DOHH2 (cell line): ENCODE measurements at regions not wholly inside any gene's neighbourhood (a gene's known extent, or its start where the extent isn't known, plus 50 kb on each side); places are given as distances from the start of the nearest gene placed in this dataset.

Source experiments
- H3F3A ChIP-seq: fragments of 200-600 bp; sonication (generic), shearing (Covaris generic); 2 replicates; pipeline ENCODE4 v1.6.0; 2016; ENCODE audit warnings: antibody characterized with exemption, mild to moderate bottlenecking; ENCODE audit not compliant: control insufficient read depth, insufficient read depth
- H3K27ac ChIP-seq: fragments of 200-600 bp; sonication (generic); 2 replicates; pipeline ENCODE4 v1.5.1; 2014; ENCODE audit warnings: low read depth, mild to moderate bottlenecking, low read length, moderate library complexity
- H3K27me3 ChIP-seq: fragments of 200-600 bp; sonication (generic); 2 replicates; pipeline ENCODE4 v1.6.1; 2014; ENCODE audit warnings: mild to moderate bottlenecking, low read length, mixed read lengths; ENCODE audit not compliant: control insufficient read depth
- H3K36me3 ChIP-seq: fragments of 200-600 bp; sonication (generic); 2 replicates; pipeline ENCODE4 v1.6.1; 2014; ENCODE audit warnings: mild to moderate bottlenecking, low read length, moderate library complexity, mixed read lengths; ENCODE audit not compliant: control insufficient read depth
- H3K4me1 ChIP-seq: fragments of 200-600 bp; sonication (generic); 2 replicates; pipeline ENCODE4 v1.6.1; 2014; ENCODE audit warnings: mild to moderate bottlenecking, low read length, mixed read lengths; ENCODE audit not compliant: control insufficient read depth
- H3K4me2 ChIP-seq: fragments of 200-600 bp; sonication (generic); 2 replicates; pipeline ENCODE4 v1.6.0; 2014; ENCODE audit warnings: mild to moderate bottlenecking, low read length, moderate library complexity
- H3K4me3 ChIP-seq: fragments of 200-600 bp; sonication (generic); 2 replicates; pipeline ENCODE4 v1.5.1; 2014; ENCODE audit warnings: mild to moderate bottlenecking, low read length, mixed read lengths
- H3K79me2 ChIP-seq: fragments of 200-600 bp; sonication (generic); 2 replicates; pipeline ENCODE4 v1.6.1; 2014; ENCODE audit warnings: mild to moderate bottlenecking, low read length, mixed read lengths; ENCODE audit not compliant: control insufficient read depth
- H3K9me2 ChIP-seq: fragments of 200-600 bp; sonication (generic); replicated peaks from 2 replicates; pipeline ENCODE4 v1.6.1; 2014; ENCODE audit warnings: mild to moderate bottlenecking, low read length, mixed read lengths; ENCODE audit not compliant: control insufficient read depth
- H3K9me3 ChIP-seq: fragments of 200-600 bp; sonication (generic); 2 replicates; pipeline ENCODE4 v1.6.1; 2014; ENCODE audit warnings: antibody characterized with exemption, low read length, mixed read lengths; ENCODE audit not compliant: control insufficient read depth, insufficient read depth
- H4K20me1 ChIP-seq: fragments of 200-600 bp; sonication (generic); 2 replicates; pipeline ENCODE4 v1.6.0; 2014; ENCODE audit warnings: low read depth, mild to moderate bottlenecking, antibody characterized with exemption, low read length, moderate library complexity; ENCODE audit not compliant: control insufficient read depth, insufficient read depth
- EZH2phosphoT487 ChIP-seq: fragments of 200-600 bp; sonication (generic); IDR thresholded peaks from 2 replicates; pipeline ENCODE4 v1.6.1; 2017; ENCODE audit warnings: borderline replicate concordance, mild to moderate bottlenecking, antibody characterized with exemption, low read length, moderate library complexity, mixed read lengths
- TF ChIP-seq, protein P1 (sequence below): fragments of 200-600 bp; sonication (generic); IDR thresholded peaks from one replicate; pipeline ENCODE4 v1.5.1; 2014; ENCODE audit warnings: antibody characterized with exemption, mild to moderate bottlenecking, low read depth, low read length; ENCODE audit not compliant: poor library complexity, severe bottlenecking

- no peak for TF ChIP-seq EZH2phosphoT487
- TF ChIP-seq, protein P1, sequence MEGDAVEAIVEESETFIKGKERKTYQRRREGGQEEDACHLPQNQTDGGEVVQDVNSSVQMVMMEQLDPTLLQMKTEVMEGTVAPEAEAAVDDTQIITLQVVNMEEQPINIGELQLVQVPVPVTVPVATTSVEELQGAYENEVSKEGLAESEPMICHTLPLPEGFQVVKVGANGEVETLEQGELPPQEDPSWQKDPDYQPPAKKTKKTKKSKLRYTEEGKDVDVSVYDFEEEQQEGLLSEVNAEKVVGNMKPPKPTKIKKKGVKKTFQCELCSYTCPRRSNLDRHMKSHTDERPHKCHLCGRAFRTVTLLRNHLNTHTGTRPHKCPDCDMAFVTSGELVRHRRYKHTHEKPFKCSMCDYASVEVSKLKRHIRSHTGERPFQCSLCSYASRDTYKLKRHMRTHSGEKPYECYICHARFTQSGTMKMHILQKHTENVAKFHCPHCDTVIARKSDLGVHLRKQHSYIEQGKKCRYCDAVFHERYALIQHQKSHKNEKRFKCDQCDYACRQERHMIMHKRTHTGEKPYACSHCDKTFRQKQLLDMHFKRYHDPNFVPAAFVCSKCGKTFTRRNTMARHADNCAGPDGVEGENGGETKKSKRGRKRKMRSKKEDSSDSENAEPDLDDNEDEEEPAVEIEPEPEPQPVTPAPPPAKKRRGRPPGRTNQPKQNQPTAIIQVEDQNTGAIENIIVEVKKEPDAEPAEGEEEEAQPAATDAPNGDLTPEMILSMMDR: no peak
Observed at GRCh38 chr4:85222561-85222960, 252.4 kb upstream of the ARHGAP24 start.

DNA sequence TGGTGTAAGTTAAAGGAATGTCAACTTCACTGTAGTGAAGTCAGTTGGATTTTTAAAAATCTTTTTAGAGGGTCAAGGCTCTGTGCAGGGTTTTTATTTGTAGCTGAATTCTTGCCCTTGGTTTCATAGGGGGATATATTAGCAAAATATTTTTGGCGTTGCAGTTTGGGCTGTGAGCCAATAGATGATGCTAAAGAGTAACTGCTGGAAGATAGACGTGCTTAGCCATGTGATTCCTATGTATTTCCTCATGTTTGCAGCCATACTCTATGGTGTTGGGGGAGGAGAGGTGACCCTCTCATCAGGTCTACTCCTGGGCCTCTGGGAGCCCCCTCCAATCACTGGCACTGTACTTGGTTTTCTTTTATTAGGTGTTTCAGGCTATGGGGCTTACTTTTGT, 246.7 kb upstream of the ARHGAP24 start:
- Histone ChIP-seq H4K20me1 (no peaks in the 10 kb centered on the region), H3K4me1 (no peaks in the 10 kb centered on the region), H3K27me3 (peaks cover 9% of the 10 kb centered on the region; the same call in 1 of the 2 replicates), H3K9me2 (no peaks in the 10 kb centered on the region), H3K27ac (no peak overlapping the region), H3K79me2 (no peaks in the 10 kb centered on the region), H3K36me3 (no peaks in the 10 kb centered on the region), H3K4me3 (no peak overlapping the region), H3K9me3 (no peaks in the 10 kb centered on the region), H3F3A (no peaks in the 10 kb centered on the region), H3K4me2 (no peak overlapping the region)
- TF ChIP-seq EZH2phosphoT487: no peak
- TF ChIP-seq, protein P1: peak; percentile 58

More at GRCh38 chr4:85222561-85222960, 252.4 kb upstream of the ARHGAP24 start:
- Histone ChIP-seq H3K79me2 (no peaks in the 10 kb centered on the region), H3K9me3 (no peaks in the 10 kb centered on the region; the same call in 1 of the 2 replicates), H3K4me3 (no peak overlapping the region), H3K36me3 (no peaks in the 10 kb centered on the region), H3K4me2 (no peak overlapping the region), H3K4me1 (no peaks in the 10 kb centered on the region), H3K27ac (no peak overlapping the region), H3K27me3 (no peaks in the 10 kb centered on the region), H3K9me2 (no peaks in the 10 kb centered on the region), H3F3A (no peaks in the 10 kb centered on the region), H4K20me1 (no peaks in the 10 kb centered on the region)

DNA sequence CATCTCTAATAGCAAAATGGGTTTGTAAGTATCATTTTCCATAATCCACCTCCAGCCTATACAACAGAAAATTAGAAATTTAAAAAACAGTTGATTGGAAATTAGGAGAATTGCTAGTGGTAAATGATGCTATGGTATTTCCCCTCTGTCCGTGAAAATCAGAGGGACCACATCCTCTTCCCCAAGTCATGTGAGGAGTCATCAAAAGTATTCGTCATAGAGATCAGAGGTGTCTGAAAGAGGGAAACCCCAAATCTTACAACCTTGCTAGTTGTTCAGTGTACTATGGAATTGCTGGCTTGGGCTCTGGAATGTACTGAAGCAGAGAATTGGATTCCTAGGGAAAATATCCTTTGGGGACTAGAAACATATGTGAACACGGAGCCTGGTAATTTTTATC, 241.4 kb upstream of the ARHGAP24 start:
- no peak overlapping the region for H3K4me2 ChIP-seq
- no peak overlapping the region for H3K27ac ChIP-seq
- no peak overlapping the region for H3K4me3 ChIP-seq
- H4K20me1 ChIP-seq: no peaks in the 10 kb centered on the region
- no peaks in the 10 kb centered on the region for H3K36me3 ChIP-seq
- peaks cover 10% of the 10 kb centered on the region; the same call in 1 of the 2 replicates for H3K27me3 ChIP-seq
- H3K4me1 ChIP-seq: no peaks in the 10 kb centered on the region
- TF ChIP-seq, protein P1: no peak
- no peak for TF ChIP-seq EZH2phosphoT487
- no peaks in the 10 kb centered on the region for H3K9me2 ChIP-seq
- H3K9me3 ChIP-seq: no peaks in the 10 kb centered on the region
- no peaks in the 10 kb centered on the region for H3K79me2 ChIP-seq
- no peaks in the 10 kb centered on the region for H3F3A ChIP-seq

DNA sequence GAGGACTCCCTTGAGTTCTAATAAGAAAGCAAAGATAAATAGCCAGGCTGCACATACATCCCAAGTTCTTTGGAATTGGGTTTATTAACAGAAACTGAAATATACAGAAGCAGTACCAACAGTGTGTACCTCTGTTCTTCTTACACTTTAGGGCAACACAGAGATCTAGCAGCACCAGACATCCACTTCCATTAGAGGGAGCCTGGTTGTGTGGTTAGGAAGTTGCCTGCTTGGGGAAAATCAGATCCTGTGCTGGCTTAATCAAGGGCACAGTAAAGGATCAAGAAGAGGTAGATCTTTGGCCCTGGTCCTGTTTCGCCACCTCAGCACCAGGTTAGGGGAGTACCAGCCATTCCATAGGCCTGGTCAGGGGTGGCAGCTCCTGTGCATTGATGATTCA, 231.1 kb upstream of the ARHGAP24 start:
- H3K4me2 ChIP-seq: no peak overlapping the region

More for the DNA sequence above, 231.1 kb upstream of the ARHGAP24 start:
- Histone ChIP-seq H3K79me2 (no peaks in the 10 kb centered on the region), H3K4me1 (no peaks in the 10 kb centered on the region), H3F3A (no peaks in the 10 kb centered on the region), H4K20me1 (no peaks in the 10 kb centered on the region), H3K9me3 (no peaks in the 10 kb centered on the region), H3K36me3 (no peaks in the 10 kb centered on the region), H3K9me2 (no peaks in the 10 kb centered on the region), H3K27me3 (no peaks in the 10 kb centered on the region), H3K27ac (no peak overlapping the region), H3K4me3 (no peak overlapping the region)
- TF ChIP-seq EZH2phosphoT487: no peak
- TF ChIP-seq, protein P1: no peak
